ENCODE measurements at regions not wholly inside any gene's neighbourhood (a gene's known extent, or its start where the extent isn't known, plus 50 kb on each side); places are given as distances from the start of the nearest gene placed in this dataset.

DNA sequence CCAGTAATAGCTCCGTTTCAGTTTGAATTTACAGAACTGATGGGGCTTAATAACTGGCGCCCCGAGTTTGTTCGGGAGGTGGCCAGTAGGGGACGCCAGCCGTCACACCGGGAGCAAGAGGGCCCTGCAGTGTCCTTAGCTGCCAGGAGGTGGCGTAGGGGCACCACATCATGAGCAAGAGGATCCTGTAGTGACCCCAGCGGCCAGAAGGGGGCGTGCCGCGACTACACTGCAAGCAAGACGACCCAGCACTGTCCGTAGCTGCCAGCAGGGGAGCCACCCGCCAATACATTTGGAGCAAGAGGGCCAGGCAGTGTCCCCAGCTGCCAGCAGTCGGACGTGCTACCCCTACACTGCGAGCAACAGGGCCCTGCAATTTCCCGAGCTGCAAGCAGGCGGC, 663.7 kb upstream of the B3GAT1 start:
- Mint-ChIP-seq H3K9me3 (no peaks in the 10 kb centered on the region), H3K27me3 (peaks cover 4% of the 10 kb centered on the region)
- ATAC-seq (replicated peaks): peak; percentile 65

DNA sequence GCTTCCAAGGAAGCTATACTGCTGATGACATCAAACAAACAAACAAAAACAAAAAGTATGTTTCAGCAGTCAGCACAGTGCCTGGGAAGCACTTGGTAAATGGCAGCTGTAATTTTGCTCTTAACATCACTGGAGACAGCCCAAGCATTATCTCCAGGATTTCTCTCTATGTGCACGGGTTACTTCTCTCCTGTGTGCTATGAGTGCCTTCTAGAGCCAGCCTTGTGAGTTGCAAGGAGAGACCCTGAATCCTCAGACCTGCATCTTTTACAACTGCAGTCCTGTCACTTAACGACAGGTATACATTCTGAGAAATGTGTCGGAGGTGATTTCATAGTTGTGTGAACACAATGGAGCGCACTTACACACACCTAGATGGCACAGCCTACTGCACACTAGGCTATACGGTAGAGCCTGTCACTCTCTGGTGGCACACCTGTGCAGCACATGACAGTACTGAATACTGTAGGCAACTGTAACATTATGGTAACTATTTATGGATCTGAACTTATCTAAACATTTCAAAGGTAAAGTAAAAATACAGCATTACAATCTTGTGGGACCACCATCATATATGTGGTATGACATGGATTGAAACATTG, 662.5 kb upstream of the B3GAT1 start:
- Mint-ChIP-seq H3K4me1 (no peaks in the 10 kb centered on the region), H3K27me3 (peaks cover 8% of the 10 kb centered on the region), H3K36me3 (ENCODE audit: low read depth) (no peaks in the 10 kb centered on the region), H3K27ac (no peak overlapping the region), H3K4me3 (no peak overlapping the region), H3K9me3 (no peaks in the 10 kb centered on the region)
- no peak for ATAC-seq (replicated peaks)

More for the DNA sequence above, 663.7 kb upstream of the B3GAT1 start:
- Mint-ChIP-seq H3K36me3 (ENCODE audit: low read depth) (no peaks in the 10 kb centered on the region), H3K27ac (no peak overlapping the region), H3K4me1 (no peaks in the 10 kb centered on the region), H3K4me3 (no peak overlapping the region)

DNA sequence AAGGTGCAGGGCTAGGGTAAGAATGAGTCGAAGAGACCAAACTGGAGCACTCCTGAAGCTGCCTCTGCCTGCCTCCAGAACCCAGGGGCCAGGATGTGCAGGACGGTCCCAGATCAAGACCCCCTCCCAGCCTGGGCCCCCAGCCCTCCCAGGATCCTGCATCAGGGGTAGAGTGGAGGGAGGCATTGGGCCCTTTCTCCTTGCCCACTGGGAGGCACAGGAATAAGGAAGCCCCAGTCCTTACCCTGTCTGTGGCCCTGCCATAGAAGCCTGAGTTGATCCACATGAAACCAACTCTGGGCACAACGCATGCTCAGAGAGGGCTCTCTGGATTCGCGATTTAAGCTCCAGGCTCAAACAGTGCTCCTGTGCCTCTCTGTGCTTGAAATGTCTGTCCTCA, 661.8 kb upstream of the B3GAT1 start:
- no peak for ATAC-seq (replicated peaks)
- Mint-ChIP-seq H3K27ac (no peak overlapping the region), H3K9me3 (no peaks in the 10 kb centered on the region), H3K36me3 (ENCODE audit: low read depth) (no peaks in the 10 kb centered on the region), H3K27me3 (peaks cover 8% of the 10 kb centered on the region), H3K4me3 (no peak overlapping the region), H3K4me1 (no peaks in the 10 kb centered on the region)

GRCh38 chr11:135073381-135073780, 661.3 kb upstream of the B3GAT1 start:
- no peaks in the 10 kb centered on the region for H3K9me3 Mint-ChIP-seq
- ATAC-seq (replicated peaks): no peak
- no peaks in the 10 kb centered on the region for H3K36me3 Mint-ChIP-seq (ENCODE audit: low read depth)
- H3K4me3 Mint-ChIP-seq: no peak overlapping the region
- no peak overlapping the region for H3K27ac Mint-ChIP-seq
- H3K27me3 Mint-ChIP-seq: peaks cover 8% of the 10 kb centered on the region
- no peaks in the 10 kb centered on the region for H3K4me1 Mint-ChIP-seq

DNA sequence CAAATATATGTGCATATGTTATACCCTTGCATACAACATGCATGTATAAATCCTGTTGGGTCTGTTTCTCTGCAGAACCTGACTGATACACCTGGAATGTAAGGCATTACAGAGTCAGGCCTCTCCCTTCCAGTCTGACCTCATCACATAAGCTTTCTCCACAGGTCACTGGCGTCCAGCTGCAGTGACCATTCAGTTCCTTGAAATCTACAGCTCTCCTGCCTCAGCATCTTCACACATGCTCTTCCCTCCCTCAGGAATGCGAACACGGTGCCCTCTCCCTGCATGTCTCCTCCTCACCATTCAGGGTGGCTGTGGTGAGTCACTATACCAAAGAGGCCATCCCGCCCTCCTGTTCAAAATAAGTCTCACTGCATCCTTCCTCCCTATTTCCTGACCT, 657.8 kb upstream of the B3GAT1 start:
- Mint-ChIP-seq H3K9me3 (no peaks in the 10 kb centered on the region), H3K4me1 (no peaks in the 10 kb centered on the region), H3K36me3 (ENCODE audit: low read depth) (no peaks in the 10 kb centered on the region), H3K27ac (no peak overlapping the region), H3K4me3 (no peak overlapping the region), H3K27me3 (peaks cover 15% of the 10 kb centered on the region)
- no peak for ATAC-seq (replicated peaks)

DNA sequence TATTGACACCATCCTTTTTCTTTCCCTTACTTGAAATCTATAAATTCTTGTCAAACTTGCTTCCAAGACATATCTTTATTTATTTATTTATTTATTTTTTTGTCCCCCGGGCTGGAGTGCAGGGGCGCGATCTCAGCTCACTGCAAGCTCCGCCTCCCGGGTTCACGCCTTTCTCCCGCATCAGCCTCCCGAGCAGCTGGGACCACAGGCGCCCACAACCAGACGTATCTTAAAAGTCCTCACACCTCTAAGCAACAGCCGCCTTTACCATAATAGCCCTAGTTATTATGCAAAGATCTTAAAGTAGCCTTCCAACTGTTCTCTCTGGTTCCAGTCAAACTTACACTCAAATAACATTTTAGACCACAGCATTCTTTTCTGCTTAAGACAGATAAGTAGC, 657.0 kb upstream of the B3GAT1 start:
- H3K4me1 Mint-ChIP-seq: no peaks in the 10 kb centered on the region
- ATAC-seq (replicated peaks): no peak
- no peaks in the 10 kb centered on the region for H3K9me3 Mint-ChIP-seq
- H3K27ac Mint-ChIP-seq: no peak overlapping the region
- peaks cover 15% of the 10 kb centered on the region for H3K27me3 Mint-ChIP-seq
- H3K4me3 Mint-ChIP-seq: no peak overlapping the region
- no peaks in the 10 kb centered on the region for H3K36me3 Mint-ChIP-seq (ENCODE audit: low read depth)

DNA sequence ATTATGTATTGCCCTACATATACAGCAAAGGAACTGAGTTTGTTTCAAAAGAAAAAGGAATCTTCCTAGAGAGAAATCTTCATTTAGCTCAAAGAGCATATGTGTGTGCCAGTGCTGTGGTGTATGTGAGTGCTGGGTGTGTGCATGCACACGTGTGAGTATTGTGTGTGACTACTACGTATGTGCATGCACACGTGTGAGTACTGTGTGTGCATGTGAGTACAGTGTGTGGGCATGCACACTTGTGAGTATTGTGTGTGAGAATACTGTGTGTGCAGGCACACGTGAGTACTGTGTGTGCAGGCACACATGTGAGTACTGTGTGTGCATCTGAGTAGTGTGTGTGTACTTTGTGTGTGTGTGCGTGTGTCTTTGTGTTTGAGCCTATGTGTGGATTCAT, 651.0 kb upstream of the B3GAT1 start:
- Mint-ChIP-seq H3K27ac (no peak overlapping the region), H3K9me3 (peaks cover 13% of the 10 kb centered on the region), H3K4me3 (no peak overlapping the region), H3K4me1 (no peaks in the 10 kb centered on the region), H3K27me3 (peaks cover 19% of the 10 kb centered on the region), H3K36me3 (ENCODE audit: low read depth) (no peaks in the 10 kb centered on the region)
- ATAC-seq (replicated peaks): no peak

- Mint-ChIP-seq H3K4me1 (no peaks in the 10 kb centered on the region), H3K4me3 (no peak overlapping the region), H3K27ac (no peak overlapping the region), H3K36me3 (ENCODE audit: low read depth) (no peaks in the 10 kb centered on the region), H3K27me3 (peaks cover 25% of the 10 kb centered on the region), H3K9me3 (peaks cover 13% of the 10 kb centered on the region)
- ATAC-seq (replicated peaks): no peak
These were observed 649.1 kb upstream of the B3GAT1 start for GRCh38 chr11:135061166-135061565.

DNA sequence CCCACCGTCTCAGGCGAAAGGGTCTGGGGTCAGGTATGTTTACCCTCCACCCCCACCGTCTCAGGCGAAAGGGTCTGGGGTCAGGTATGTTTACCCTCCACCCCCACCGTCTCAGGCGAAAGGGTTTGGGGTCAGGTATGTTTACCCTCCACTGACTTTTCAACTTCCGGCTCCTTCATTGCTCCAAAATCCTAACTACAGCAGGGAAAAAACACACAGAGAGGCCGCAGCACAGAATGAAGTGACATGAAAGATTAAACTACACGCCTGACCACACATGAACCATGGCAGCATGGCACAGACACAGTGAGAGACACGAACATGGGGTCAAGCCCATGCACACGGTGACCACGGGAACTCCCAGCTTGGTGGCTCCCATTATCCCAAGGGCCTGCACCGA, 634.9 kb upstream of the B3GAT1 start:
- H3K36me3 Mint-ChIP-seq (ENCODE audit: low read depth): no peaks in the 10 kb centered on the region
- no peak overlapping the region for H3K27ac Mint-ChIP-seq
- H3K27me3 Mint-ChIP-seq: peaks cover 29% of the 10 kb centered on the region

GRCh38 chr11:135046556-135046955, 634.5 kb upstream of the B3GAT1 start:
- Mint-ChIP-seq H3K36me3 (ENCODE audit: low read depth) (no peaks in the 10 kb centered on the region), H3K9me3 (peaks cover 5% of the 10 kb centered on the region), H3K27me3 (peaks cover 25% of the 10 kb centered on the region), H3K27ac (no peak overlapping the region), H3K4me1 (no peaks in the 10 kb centered on the region), H3K4me3 (no peak overlapping the region)
- no peak for ATAC-seq (replicated peaks)

More for the DNA sequence above, 634.9 kb upstream of the B3GAT1 start:
- Mint-ChIP-seq H3K4me1 (no peaks in the 10 kb centered on the region), H3K9me3 (peaks cover 8% of the 10 kb centered on the region), H3K4me3 (no peak overlapping the region)
- ATAC-seq (replicated peaks): no peak

GRCh38 chr11:135043434-135043833, 631.4 kb upstream of the B3GAT1 start:
- no peak for ATAC-seq (replicated peaks)
- H3K4me3 Mint-ChIP-seq: no peak overlapping the region
- no peaks in the 10 kb centered on the region for H3K36me3 Mint-ChIP-seq (ENCODE audit: low read depth)

GRCh38 chr11:135037828-135038227, 625.8 kb upstream of the B3GAT1 start:
- Mint-ChIP-seq H3K36me3 (ENCODE audit: low read depth) (no peaks in the 10 kb centered on the region), H3K27ac (no peak overlapping the region), H3K27me3 (peaks cover 15% of the 10 kb centered on the region), H3K9me3 (peaks cover 5% of the 10 kb centered on the region), H3K4me3 (no peak overlapping the region), H3K4me1 (peaks cover 3% of the 10 kb centered on the region)
- ATAC-seq (replicated peaks): no peak

More at GRCh38 chr11:135043434-135043833, 631.4 kb upstream of the B3GAT1 start:
- Mint-ChIP-seq H3K9me3 (no peaks in the 10 kb centered on the region), H3K27me3 (peaks cover 15% of the 10 kb centered on the region), H3K27ac (no peak overlapping the region), H3K4me1 (no peaks in the 10 kb centered on the region)

GRCh38 chr11:135036488-135037297, 624.7 kb upstream of the B3GAT1 start:
- H3K27ac Mint-ChIP-seq: no peak overlapping the region
- ATAC-seq (replicated peaks): no peak
- no peak overlapping the region for H3K4me3 Mint-ChIP-seq
- no peaks in the 10 kb centered on the region for H3K36me3 Mint-ChIP-seq (ENCODE audit: low read depth)
- peaks cover 15% of the 10 kb centered on the region for H3K27me3 Mint-ChIP-seq
- peaks cover 5% of the 10 kb centered on the region for H3K9me3 Mint-ChIP-seq
- H3K4me1 Mint-ChIP-seq: peaks cover 3% of the 10 kb centered on the region

DNA sequence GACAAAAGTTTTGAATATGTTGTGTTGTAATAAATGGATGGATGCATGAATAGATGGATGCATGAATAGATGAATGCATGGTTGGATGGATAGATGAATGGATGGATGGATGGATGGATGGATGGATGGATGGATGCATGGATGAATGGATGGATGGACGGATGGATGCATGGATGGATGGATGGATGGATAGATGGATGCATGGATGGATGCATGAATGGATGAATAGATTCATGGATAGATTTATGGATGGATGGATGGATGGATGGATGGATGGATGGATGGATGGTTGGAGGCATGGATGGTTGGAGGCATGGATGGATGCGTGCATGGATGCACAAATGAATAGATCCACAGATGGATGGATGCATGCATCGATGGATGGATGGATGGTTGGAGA, 623.2 kb upstream of the B3GAT1 start:
- Mint-ChIP-seq H3K36me3 (ENCODE audit: low read depth) (no peaks in the 10 kb centered on the region), H3K9me3 (peaks cover 5% of the 10 kb centered on the region), H3K27ac (no peak overlapping the region), H3K4me3 (no peak overlapping the region), H3K27me3 (peaks cover 19% of the 10 kb centered on the region), H3K4me1 (peaks cover 3% of the 10 kb centered on the region)
- ATAC-seq (replicated peaks): no peak

GRCh38 chr11:135033540-135033939, 621.5 kb upstream of the B3GAT1 start:
- Mint-ChIP-seq H3K36me3 (ENCODE audit: low read depth) (no peaks in the 10 kb centered on the region), H3K9me3 (peaks cover 5% of the 10 kb centered on the region), H3K27ac (no peak overlapping the region), H3K4me1 (peaks cover 3% of the 10 kb centered on the region), H3K4me3 (no peak overlapping the region), H3K27me3 (peaks cover 24% of the 10 kb centered on the region)
- ATAC-seq (replicated peaks): no peak
